Testis (tissue), 2 donors: ENCODE measurements at regions not wholly inside any gene's neighbourhood (a gene's known extent, or its start where the extent isn't known, plus 50 kb on each side); places are given as distances from the start of the nearest gene placed in this dataset.

Experiments
- DNase-seq: peaks from one replicate; pipeline ENCODE4 v3.0.0-alpha.2; 2019
- H3K27ac ChIP-seq, 2 donors: fragments of 200-600 bp; sonication (generic); one replicate each; pipeline ENCODE4 v1.5.1; 2019
- H3K27me3 ChIP-seq: fragments of 200-600 bp; sonication (generic); one replicate; pipeline ENCODE4 v1.5.1; 2019
- H3K36me3 ChIP-seq: fragments of 200-600 bp; sonication (generic); one replicate; pipeline ENCODE4 v1.5.1; 2017; ENCODE audit warnings: low read depth; ENCODE audit errors: missing control alignments
- H3K4me1 ChIP-seq: fragments of 200-600 bp; sonication (generic); one replicate; pipeline ENCODE4 v1.5.1; 2019
- H3K4me3 ChIP-seq, 2 donors: fragments of 200-600 bp; sonication (generic); one replicate each; pipeline ENCODE4 v1.5.1; 2017 to 2019
- H3K9me3 ChIP-seq: fragments of 200-600 bp; sonication (generic); one replicate; pipeline ENCODE4 v1.5.1; 2017
- POLR2A ChIP-seq: fragments of 450-650 bp; IDR thresholded peaks from one replicate; pipeline ENCODE4 v1.6.1; 2017; ENCODE audit warnings: antibody characterized with exemption, mild to moderate bottlenecking, moderate library complexity
- WGBS, 2 donors: methylation state at CpG; one replicate each; pipeline ENCODE4 v1.1.5; 2018; 5-methylcytosine and 5-hydroxymethylcytosine counted together
- intact Hi-C: fragments of 100-400 bp; cut with DNase I; formaldehyde crosslinking; loops from one replicate; pipeline ENCODE4 v1.15.1; 2023; ENCODE audit warnings: low total_unique reads
- TF ChIP-seq, protein P1 (sequence below), 3 experiments: fragments of 450-650 bp in 2 of 3; fragments of 200-600 bp in 1 of 3; sonication (generic) in 1 of 3; IDR thresholded peaks; one replicate each; pipeline ENCODE4 v1.5.1; 2016 to 2019; ENCODE audit warnings: antibody characterized with exemption in 3 of 3, mild to moderate bottlenecking in 2 of 3, moderate library complexity in 1 of 3

DNA sequence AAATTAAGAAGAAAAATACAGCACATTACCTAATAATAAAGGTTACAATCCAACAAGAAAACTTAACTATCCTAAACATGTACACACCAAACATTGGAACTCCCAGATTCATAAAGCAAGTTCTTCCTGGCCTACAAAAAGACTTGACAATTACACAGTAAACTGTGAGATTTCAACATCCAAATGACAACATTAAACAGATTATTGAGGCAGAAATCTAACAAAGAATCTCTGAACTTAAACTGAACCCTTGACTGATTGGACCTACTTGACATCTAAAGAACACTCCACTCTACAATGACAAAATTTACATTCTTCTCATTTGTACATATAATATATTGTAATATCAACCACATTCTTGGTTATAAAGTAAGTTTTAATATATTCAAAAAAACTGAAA lies 1341.3 kb downstream of the LRFN5 start:
- Histone ChIP-seq H3K4me1 (no peaks in the 10 kb centered on the region), H3K36me3 (no peaks in the 10 kb centered on the region), H3K27ac (no peak overlapping the region), H3K4me3 (no peak overlapping the region), H3K27me3 (no peaks in the 10 kb centered on the region), H3K9me3 (no peaks in the 10 kb centered on the region)
- DNase-seq = no peak
- intact Hi-C loops = no loop called here
- TF ChIP-seq POLR2A = no peak
- TF ChIP-seq, protein P1, sequence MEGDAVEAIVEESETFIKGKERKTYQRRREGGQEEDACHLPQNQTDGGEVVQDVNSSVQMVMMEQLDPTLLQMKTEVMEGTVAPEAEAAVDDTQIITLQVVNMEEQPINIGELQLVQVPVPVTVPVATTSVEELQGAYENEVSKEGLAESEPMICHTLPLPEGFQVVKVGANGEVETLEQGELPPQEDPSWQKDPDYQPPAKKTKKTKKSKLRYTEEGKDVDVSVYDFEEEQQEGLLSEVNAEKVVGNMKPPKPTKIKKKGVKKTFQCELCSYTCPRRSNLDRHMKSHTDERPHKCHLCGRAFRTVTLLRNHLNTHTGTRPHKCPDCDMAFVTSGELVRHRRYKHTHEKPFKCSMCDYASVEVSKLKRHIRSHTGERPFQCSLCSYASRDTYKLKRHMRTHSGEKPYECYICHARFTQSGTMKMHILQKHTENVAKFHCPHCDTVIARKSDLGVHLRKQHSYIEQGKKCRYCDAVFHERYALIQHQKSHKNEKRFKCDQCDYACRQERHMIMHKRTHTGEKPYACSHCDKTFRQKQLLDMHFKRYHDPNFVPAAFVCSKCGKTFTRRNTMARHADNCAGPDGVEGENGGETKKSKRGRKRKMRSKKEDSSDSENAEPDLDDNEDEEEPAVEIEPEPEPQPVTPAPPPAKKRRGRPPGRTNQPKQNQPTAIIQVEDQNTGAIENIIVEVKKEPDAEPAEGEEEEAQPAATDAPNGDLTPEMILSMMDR (IDR thresholded peaks at IDR 0.05) = no peak

DNA sequence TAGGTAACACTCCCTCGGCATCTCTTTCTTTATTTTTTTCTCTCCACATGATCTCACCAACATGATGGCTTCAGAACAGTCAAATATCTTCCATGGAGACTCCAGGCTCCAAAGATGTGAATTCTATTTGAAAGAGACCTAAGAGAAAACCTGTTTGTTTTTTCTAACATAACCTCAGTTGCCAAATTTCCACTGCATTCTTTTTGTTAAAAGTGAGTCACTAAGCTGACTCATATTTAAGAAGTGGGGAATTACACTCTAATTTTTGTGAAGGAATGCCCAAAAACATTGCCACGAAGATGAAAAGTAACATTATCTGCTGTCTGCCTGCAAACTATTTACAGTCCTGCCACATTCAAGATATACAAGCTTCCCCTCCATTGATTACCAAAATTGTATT lies 1337.6 kb downstream of the LRFN5 start:
- H3K27ac ChIP-seq = no peak overlapping the region
- H3K27me3 ChIP-seq = no peaks in the 10 kb centered on the region
- no peak overlapping the region for H3K4me3 ChIP-seq
- TF ChIP-seq, protein P1 (IDR thresholded peaks at IDR 0.05) = no peak
- TF ChIP-seq POLR2A = no peak
- no peaks in the 10 kb centered on the region for H3K36me3 ChIP-seq
- no peaks in the 10 kb centered on the region for H3K9me3 ChIP-seq
- WGBS, 2 donors = 74 to 77% methylated on average over 2 of the region's 2 CpGs
- no peak for DNase-seq
- H3K4me1 ChIP-seq = no peaks in the 10 kb centered on the region
- intact Hi-C loops = no loop called here

DNA sequence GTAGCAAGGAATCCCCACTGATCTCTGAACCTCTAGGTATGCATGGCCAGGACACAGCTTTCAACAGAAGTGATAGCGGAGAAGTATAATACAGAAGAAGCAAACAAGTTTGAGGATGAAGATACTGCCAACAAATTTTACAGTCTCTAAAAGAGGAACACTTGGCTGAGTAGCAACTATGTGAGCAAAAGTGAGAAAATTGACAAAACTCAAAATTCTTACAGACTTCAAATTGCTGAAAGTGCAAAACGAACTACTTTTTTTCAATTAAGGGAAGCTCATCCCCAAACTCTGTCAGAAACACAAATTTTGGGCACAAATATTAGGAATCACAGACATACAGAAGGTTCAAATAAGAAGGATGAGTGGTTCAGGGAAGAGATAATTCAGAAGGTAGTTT lies 1324.6 kb downstream of the LRFN5 start:
- no peak overlapping the region for H3K4me3 ChIP-seq
- no peak for DNase-seq
- intact Hi-C loops = no loop called here
- TF ChIP-seq, protein P1 (IDR thresholded peaks at IDR 0.05) = no peak
- TF ChIP-seq POLR2A = no peak
- no peak overlapping the region for H3K27ac ChIP-seq
- H3K9me3 ChIP-seq = no peaks in the 10 kb centered on the region
- H3K36me3 ChIP-seq = no peaks in the 10 kb centered on the region
- H3K27me3 ChIP-seq = no peaks in the 10 kb centered on the region
- 88 to 97% methylated on average over 2 of the region's 2 CpGs for WGBS, 2 donors
- no peaks in the 10 kb centered on the region for H3K4me1 ChIP-seq

DNA sequence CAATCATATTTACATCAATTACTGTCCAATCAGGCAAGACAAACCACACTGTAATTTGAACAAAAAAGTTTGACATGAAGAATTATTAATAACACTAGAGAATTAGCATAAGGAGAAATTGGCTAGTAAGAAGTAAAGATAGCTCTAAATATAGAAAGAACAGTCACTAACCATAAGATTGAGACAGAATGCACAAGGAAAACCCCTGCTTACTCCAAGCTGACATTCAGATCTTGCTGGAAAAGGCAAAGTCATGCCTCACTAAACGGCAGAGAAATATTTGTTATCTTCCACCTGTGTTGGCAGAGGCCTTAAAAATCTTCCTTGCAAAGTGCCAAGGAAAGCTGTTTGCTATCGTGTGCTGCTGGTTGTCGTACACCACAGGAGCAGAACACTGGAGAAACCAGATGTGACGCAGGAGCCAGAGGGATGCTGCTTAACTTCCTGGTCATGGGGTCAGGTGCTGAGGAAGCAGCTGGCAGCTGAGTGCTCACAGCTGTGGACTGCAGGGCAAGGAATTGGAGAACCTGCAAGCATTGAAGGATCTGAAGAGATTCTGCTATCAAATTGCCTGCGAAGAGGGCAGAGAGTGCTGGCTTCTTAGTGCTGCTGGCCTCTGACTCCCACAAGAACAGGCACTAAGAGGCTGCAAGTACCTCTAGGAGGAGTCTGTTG lies 1323.3 kb downstream of the LRFN5 start:
- no peak overlapping the region for H3K27ac ChIP-seq
- no peak overlapping the region for H3K4me3 ChIP-seq
- H3K9me3 ChIP-seq = no peaks in the 10 kb centered on the region
- DNase-seq = no peak
- no peaks in the 10 kb centered on the region for H3K27me3 ChIP-seq
- TF ChIP-seq, protein P1 (IDR thresholded peaks at IDR 0.05) = no peak
- TF ChIP-seq POLR2A = no peak
- H3K4me1 ChIP-seq = no peaks in the 10 kb centered on the region
- intact Hi-C loops = no loop called here
- WGBS, 2 donors = 22 to 45% methylated on average over 5 of the region's 5 CpGs
- H3K36me3 ChIP-seq = no peaks in the 10 kb centered on the region

DNA sequence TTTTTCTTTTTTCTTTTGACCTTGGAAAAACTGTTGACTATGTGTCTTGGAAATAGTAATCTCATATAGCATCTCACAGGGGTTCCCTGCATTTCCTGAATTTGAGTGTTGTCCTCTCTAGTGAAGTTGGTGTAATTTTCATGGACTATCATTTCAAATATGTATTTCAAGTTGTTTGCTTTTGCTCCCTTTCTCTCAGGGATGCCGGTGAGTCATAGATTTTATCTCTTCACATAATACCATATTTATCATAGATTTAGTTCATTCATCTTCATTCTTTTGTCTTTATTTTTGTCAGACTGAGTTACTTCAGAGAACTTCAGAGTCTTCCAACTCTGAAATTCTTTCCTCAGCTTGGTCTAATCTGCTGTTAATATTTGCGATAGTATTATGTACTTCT lies 1320.6 kb downstream of the LRFN5 start:
- H3K4me3 ChIP-seq = no peak overlapping the region
- no peaks in the 10 kb centered on the region for H3K36me3 ChIP-seq
- H3K4me1 ChIP-seq = no peaks in the 10 kb centered on the region
- H3K27ac ChIP-seq = no peak overlapping the region
- WGBS, 2 donors = 93 to 100% methylated on average over 2 of the region's 2 CpGs
- TF ChIP-seq, protein P1 (IDR thresholded peaks at IDR 0.05) = no peak
- TF ChIP-seq POLR2A = no peak
- no peaks in the 10 kb centered on the region for H3K9me3 ChIP-seq
- DNase-seq = no peak
- H3K27me3 ChIP-seq = no peaks in the 10 kb centered on the region
- intact Hi-C loops = no loop called here
